ACHN (cell line): ENCODE measurements at regions not wholly inside any gene's neighbourhood (a gene's known extent, or its start where the extent isn't known, plus 50 kb on each side); places are given as distances from the start of the nearest gene placed in this dataset.
"Not testable (repeated sequence)": the region's sequence is repeated elsewhere in the genome, so short reads cannot be mapped to it uniquely, and the experiment has no call there.

Source experiments
- DNase-seq: peaks from one replicate; pipeline ENCODE4 v3.0.0-alpha.2; 2015
- in situ Hi-C: cut with HindIII; loops from 2 replicates; pipeline ENCODE4 v1.10.0; 2017; ENCODE audit warnings: low sequenced_read_pairs, low pct_ligation_motif_present, low pct_unique_long_range_greater_than_20kb

GRCh38 chr2:161045726-161046125, 114.5 kb upstream of the TANK start:
- no peak for DNase-seq
- in situ Hi-C loops, result no loop called here

- in situ Hi-C loops, result no loop called here
- DNase-seq, result no peak
Measured at GRCh38 chr2:161046876-161047275, 113.4 kb upstream of the TANK start.

GRCh38 chr2:161048317-161048716, 111.9 kb upstream of the TANK start:
- DNase-seq, result no peak
- in situ Hi-C loops, result no loop called here

DNA sequence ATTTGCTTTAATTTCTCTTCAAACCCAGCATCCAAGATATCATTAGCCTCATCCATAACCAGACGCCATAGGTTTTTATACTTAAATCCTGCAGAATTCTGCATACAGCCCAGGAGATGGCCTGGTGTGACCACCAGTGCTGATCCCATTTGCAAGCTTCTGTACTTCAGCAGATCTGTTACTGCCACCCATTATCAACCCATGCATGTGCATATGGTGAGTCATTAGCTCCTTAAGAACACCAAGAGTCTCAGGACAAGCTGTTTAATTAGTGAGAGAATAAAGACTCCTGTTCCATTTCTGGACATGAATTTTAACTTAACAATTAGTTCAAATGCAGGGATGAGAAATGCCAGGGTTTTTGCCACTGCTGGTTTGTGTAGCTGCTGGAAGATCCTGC, 110.7 kb upstream of the TANK start:
- in situ Hi-C loops, result no loop called here
- no peak for DNase-seq

GRCh38 chr2:161052214-161052613, 108.0 kb upstream of the TANK start:
- in situ Hi-C loops, result no loop called here

GRCh38 chr2:161055289-161055688, 104.9 kb upstream of the TANK start:
- no peak for DNase-seq
- in situ Hi-C loops, result no loop called here

More at GRCh38 chr2:161052214-161052613, 108.0 kb upstream of the TANK start:
- DNase-seq, result no peak

- no peak for DNase-seq
- in situ Hi-C loops, result no loop called here
Measured at GRCh38 chr2:161059388-161059787, 100.8 kb upstream of the TANK start.

- in situ Hi-C loops, result no loop called here
- no peak for DNase-seq
Measured at GRCh38 chr2:161061786-161062185, 98.4 kb upstream of the TANK start.

DNA sequence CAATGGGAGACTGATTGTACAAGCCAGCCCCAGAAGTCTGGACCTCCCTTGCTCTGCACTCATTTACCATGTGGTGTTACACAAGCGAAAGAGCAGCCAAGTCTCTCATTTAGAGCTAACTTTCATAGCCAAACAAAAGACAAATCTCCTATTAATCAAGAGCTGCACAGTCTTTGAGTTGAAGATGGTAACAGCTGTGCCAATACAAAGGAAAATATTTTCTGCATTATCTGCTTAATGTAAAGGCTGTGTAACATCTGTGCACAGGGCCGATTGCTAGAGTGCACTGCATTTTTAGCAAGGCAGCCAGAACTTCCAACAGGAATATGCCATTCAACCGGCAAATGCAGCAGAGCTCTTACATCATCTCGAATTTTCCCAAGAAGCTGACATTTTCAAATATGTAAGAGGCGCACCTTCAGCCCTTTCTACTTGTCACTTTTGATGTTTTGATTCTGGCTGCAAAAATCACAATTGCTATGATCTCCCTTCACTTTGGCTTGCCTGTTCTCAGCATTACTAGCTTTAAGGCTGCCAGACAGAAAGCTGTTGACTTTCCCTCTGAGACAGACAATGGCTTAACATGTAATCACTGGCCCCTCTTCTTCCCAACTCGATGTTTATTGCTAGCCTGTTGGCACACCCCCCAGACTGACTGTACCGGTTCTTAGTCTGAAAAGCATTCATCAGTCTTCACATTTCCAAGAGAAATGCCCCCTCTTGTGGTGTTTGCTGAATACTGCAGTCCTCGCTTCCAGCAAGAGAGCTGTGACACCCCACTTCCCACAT, 96.9 kb upstream of the TANK start:
- in situ Hi-C loops, result no loop called here
- peak; percentile 84 for DNase-seq

- in situ Hi-C loops, result no loop called here
- DNase-seq, result no peak
Measured at GRCh38 chr2:161063946-161064306, 96.3 kb upstream of the TANK start.

DNA sequence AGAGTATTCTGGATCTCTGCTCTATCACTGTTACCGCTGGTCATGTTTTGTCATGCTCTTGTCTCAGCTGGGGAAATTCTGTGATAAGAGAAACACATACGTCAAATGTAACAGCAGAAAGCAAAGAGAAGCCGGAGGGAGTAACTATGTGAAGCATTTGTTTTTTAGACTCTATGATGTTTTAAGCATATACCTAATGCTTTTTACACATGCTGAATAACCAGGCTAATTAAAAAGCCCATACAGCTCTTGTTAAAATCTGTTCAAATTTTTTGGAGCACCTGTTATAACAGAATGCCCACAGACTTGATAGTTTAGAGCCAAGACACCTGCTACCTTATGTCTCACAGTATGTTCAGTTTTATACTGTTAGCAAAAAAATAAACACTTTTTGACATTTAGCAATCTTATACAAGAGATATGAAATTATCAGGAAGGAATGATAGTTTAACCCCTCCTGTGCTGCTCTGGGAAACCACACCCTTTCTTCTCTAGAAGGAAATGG, 92.3 kb upstream of the TANK start:
- in situ Hi-C loops, result no loop called here
- DNase-seq, result no peak

DNA sequence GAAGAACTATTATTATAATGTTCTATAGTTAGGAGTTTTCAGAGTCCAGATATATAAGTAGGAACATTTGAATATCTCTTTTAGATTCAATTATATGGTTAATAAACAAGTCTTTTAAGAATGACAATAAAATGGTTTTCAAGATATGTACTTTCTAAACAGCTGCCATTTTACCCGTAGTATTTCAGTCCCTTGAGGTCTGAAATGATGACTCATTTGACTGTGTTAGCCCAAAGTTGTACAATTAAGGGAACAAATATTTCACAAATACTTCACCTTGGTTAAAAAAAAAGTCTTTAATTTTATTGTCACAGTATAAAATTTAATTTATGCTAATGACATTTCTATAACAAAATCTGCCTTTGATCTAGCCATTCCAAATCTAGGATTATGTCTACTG, 91.6 kb upstream of the TANK start:
- in situ Hi-C loops, result no loop called here
- DNase-seq, result no peak

- no peak for DNase-seq
- in situ Hi-C loops, result no loop called here
Measured at GRCh38 chr2:161070693-161071479, 89.3 kb upstream of the TANK start.

DNA sequence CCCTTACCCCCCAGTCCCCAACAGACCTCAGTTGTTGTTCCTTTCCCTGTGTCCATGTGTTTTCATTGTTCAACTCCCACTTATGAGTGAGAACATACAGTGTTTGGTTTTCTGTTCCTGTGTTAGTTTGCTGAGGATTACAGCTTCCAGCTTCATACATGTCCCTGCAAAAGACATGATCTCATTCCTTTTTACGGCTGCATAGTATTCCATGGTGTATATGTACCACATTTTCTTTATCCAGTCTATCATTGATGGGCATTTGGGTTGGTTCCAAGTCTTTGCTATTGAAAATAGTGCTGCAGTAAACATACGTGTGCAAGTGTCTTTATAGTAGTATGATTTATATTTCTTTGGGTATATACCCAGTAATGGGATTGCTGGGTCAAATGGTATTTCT, 87.8 kb upstream of the TANK start:
- in situ Hi-C loops, DNase-seq: not testable (repeated sequence)

DNA sequence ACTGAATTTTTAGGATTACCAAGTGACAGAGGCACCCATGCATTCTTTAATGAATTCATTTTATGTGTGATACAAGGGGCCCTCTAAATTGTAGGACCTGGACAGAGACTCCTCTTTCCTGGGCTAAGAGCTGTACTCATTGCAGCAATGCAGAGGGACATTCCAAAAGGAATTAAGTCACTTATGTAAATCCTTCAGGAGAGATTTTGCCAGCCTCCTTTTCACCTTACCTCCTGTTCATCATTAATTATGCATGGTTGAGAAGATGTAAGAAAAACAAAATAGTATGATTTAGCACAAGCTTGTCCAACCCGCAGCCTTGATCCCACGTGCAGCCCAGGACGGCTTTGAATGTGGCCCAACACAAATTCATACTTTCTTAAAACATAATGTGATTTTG, 84.5 kb upstream of the TANK start:
- in situ Hi-C loops, result no loop called here
- no peak for DNase-seq

DNA sequence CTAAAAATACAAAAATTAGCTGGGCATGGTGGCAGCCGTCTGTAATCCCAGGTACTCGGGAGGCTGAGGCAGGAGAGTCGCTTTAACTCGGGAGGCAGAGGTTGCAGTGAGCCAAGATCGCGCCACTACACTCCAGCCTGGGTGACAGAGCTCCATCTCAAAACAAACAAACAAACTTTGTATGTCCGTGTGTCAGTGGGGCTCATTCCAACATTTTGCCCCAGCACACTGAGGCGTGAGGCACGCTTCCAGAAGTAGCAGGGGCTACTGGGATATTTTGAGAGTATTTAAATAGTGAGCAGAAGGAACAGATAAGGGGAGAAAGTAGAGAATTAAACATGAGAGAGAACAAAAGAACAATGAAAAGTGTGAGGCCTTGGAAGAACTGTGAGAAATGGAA, 83.3 kb upstream of the TANK start:
- DNase-seq, result no peak
- in situ Hi-C loops, result no loop called here

DNA sequence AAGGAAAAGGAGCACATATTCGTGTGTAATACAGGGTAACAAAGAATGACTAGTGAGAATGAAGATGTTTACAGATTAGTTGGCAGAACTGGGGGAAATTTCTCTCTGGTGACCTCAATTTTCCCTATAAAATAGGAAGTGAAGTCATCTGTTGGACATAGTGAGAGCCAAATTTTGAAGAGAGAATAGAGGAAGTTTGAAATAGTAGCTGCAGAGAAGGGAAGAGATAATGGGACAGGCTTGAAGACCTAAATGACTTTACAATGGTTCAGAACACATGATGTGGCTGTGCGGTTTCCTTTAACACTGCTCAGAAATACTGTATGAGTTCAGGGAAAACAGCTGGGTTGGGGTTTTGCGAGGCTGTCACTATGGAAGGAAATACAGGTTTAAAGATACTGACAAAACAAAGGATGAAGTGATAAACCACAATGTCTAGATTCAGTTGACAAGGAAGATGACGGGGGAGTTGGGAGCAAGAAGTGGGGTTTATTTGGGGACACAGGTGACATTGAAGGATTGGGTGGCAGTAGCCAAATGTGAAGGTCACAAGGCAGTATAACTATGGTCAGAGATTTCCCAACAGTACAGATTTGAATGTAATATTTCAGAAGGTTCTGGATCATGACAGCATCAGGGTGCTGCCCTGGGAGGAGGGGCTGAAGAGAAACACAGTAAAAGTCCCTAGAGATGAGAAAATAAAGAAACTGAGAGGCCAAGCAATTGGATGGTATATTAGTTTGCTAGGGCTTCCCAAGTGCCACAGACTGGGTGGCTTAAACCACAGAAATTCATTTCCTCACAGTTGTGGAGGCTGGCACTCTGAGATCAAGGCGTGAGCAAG, 82.6 kb upstream of the TANK start:
- no peak for DNase-seq
- in situ Hi-C loops, result no loop called here

DNA sequence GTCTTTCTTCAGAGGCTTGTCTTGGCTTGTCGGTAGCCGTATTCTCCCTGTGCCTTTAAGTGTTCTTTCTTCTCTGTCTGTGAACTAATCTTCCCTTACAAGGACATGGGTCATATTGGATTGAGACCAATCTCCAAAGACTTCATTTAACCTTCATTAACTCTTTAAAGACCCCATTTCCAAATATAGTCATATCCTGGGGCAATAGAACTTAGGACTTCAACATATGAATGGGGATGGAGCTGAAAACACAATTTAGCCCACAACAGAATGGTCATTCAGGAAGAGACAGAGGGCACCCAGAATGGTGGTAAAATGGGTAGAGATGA, 82.1 kb upstream of the TANK start:
- DNase-seq, result no peak
- in situ Hi-C loops, result no loop called here

GRCh38 chr2:161085149-161085548, 75.1 kb upstream of the TANK start:
- in situ Hi-C loops, result no loop called here
- DNase-seq, result no peak
